GM13976 (cell line): ENCODE measurements at regions not wholly inside any gene's neighbourhood (a gene's known extent, or its start where the extent isn't known, plus 50 kb on each side); places are given as distances from the start of the nearest gene placed in this dataset.

Source experiments
- DNase-seq: peaks from one replicate; pipeline ENCODE4 v3.0.0; 2012; ENCODE audit warnings: low spot score
- CTCF ChIP-seq: IDR thresholded peaks from 2 replicates; pipeline ENCODE4 v1.5.1; 2012; ENCODE audit warnings: borderline replicate concordance, mild to moderate bottlenecking; ENCODE audit not compliant: insufficient read depth; ENCODE audit errors: extremely low read depth, missing control alignments, control extremely low read depth
- in situ Hi-C: fragments of 300-500 bp; cut with MboI; formaldehyde crosslinking; loops from one replicate; pipeline ENCODE4 v1.12.0; 2022; ENCODE audit warnings: low sequenced_read_pairs, mixed read lengths, inconsistent platforms; ENCODE audit not compliant: unreplicated experiment

- in situ Hi-C loops = no loop called here
- TF ChIP-seq CTCF = no peak
- DNase-seq = no peak
These were observed 225.8 kb downstream of the MEF2C start for GRCh38 chr5:88657136-88657535.

GRCh38 chr5:88656221-88656950 is 226.6 kb downstream of the MEF2C start:
- DNase-seq = no peak
- in situ Hi-C loops = no loop called here

GRCh38 chr5:88653471-88653870 is 229.5 kb downstream of the MEF2C start:
- in situ Hi-C loops = no loop called here
- no peak for DNase-seq
- TF ChIP-seq CTCF = no peak

More at GRCh38 chr5:88656221-88656950, 226.6 kb downstream of the MEF2C start:
- no peak for TF ChIP-seq CTCF

GRCh38 chr5:88647901-88648300 is 235.1 kb downstream of the MEF2C start:
- in situ Hi-C loops = no loop called here
- TF ChIP-seq CTCF = no peak
- no peak for DNase-seq

- in situ Hi-C loops = no loop called here
- TF ChIP-seq CTCF = no peak
- DNase-seq = no peak
These were observed 236.1 kb downstream of the MEF2C start for GRCh38 chr5:88646866-88647265.

- TF ChIP-seq CTCF = no peak
- no peak for DNase-seq
- in situ Hi-C loops = no loop called here
These were observed 238.3 kb downstream of the MEF2C start for GRCh38 chr5:88644676-88645075.

GRCh38 chr5:88643315-88643714 is 239.7 kb downstream of the MEF2C start:
- in situ Hi-C loops = no loop called here
- no peak for DNase-seq
- TF ChIP-seq CTCF = no peak
